H9 (cell line): ENCODE measurements at regions not wholly inside any gene's neighbourhood (a gene's known extent, or its start where the extent isn't known, plus 50 kb on each side); places are given as distances from the start of the nearest gene placed in this dataset.

Source experiments
- DNase-seq: peaks from one replicate; pipeline ENCODE4 v3.0.0-alpha.2; 2017
- H2AFZ ChIP-seq: one replicate; pipeline ENCODE4 v1.6.1; 2013; ENCODE audit warnings: mild to moderate bottlenecking, low read length, control low read depth, moderate library complexity
- H2AK5ac ChIP-seq: 2 replicates; pipeline ENCODE4 v1.6.1; 2013; ENCODE audit warnings: low read length, control low read depth, mixed read lengths; ENCODE audit not compliant: insufficient read length
- H2BK120ac ChIP-seq: one replicate; pipeline ENCODE4 v1.6.1; 2013; ENCODE audit warnings: low read depth, mild to moderate bottlenecking, low read length, control low read depth, inconsistent platforms; ENCODE audit not compliant: poor library complexity, severe bottlenecking
- H2BK12ac ChIP-seq: 2 replicates; pipeline ENCODE4 v1.6.1; 2013; ENCODE audit warnings: low read length, control low read depth, mixed read lengths, low read depth; ENCODE audit not compliant: insufficient read length
- H2BK15ac ChIP-seq: 2 replicates; pipeline ENCODE4 v1.6.1; 2013; ENCODE audit warnings: low read depth, low read length, control low read depth
- H2BK20ac ChIP-seq: one replicate; pipeline ENCODE4 v1.6.1; 2013; ENCODE audit warnings: low read depth, mild to moderate bottlenecking, low read length, control low read depth, inconsistent platforms; ENCODE audit not compliant: poor library complexity, severe bottlenecking
- H2BK5ac ChIP-seq: 2 replicates; pipeline ENCODE4 v1.6.1; 2013; ENCODE audit warnings: low read length, control low read depth, mixed read lengths; ENCODE audit not compliant: insufficient read length
- H3K14ac ChIP-seq: 2 replicates; pipeline ENCODE4 v1.6.1; 2013; ENCODE audit warnings: low read length, control low read depth; ENCODE audit not compliant: insufficient read depth
- H3K18ac ChIP-seq: 2 replicates; pipeline ENCODE4 v1.6.1; 2013; ENCODE audit warnings: low read depth, mild to moderate bottlenecking, mixed read lengths, low read length, control low read depth; ENCODE audit not compliant: insufficient read length
- H3K23ac ChIP-seq: 2 replicates; pipeline ENCODE4 v1.6.1; 2013; ENCODE audit warnings: low read length, control low read depth, mixed read lengths, low read depth; ENCODE audit not compliant: insufficient read length
- H3K23me2 ChIP-seq: 2 replicates; pipeline ENCODE4 v1.6.1; 2013; ENCODE audit warnings: low read depth, mild to moderate bottlenecking, mixed read lengths, low read length, control low read depth; ENCODE audit not compliant: insufficient read length, poor library complexity, severe bottlenecking
- H3K27ac ChIP-seq: 2 replicates; pipeline ENCODE4 v1.5.1; 2013; ENCODE audit warnings: low read length, control low read depth, mixed read lengths, low read depth; ENCODE audit not compliant: insufficient read length
- H3K27me3 ChIP-seq: 2 replicates; pipeline ENCODE4 v1.6.1; 2013; ENCODE audit warnings: low read length, control low read depth, inconsistent platforms; ENCODE audit not compliant: insufficient read depth
- H3K4ac ChIP-seq: 2 replicates; pipeline ENCODE4 v1.6.1; 2013; ENCODE audit warnings: low read depth, mild to moderate bottlenecking, control low read depth, inconsistent platforms, low read length, moderate library complexity
- H3K4me1 ChIP-seq: 2 replicates; pipeline ENCODE4 v1.6.1; 2013; ENCODE audit warnings: low read length, control low read depth, inconsistent platforms; ENCODE audit not compliant: insufficient read depth
- H3K4me2 ChIP-seq: 2 replicates; pipeline ENCODE4 v1.6.1; 2013; ENCODE audit warnings: low read length, control low read depth, mixed read lengths; ENCODE audit not compliant: insufficient read length, insufficient read depth
- H3K56ac ChIP-seq: 2 replicates; pipeline ENCODE4 v1.6.1; 2013; ENCODE audit warnings: low read depth, mild to moderate bottlenecking, mixed read lengths, low read length, control low read depth; ENCODE audit not compliant: insufficient read length
- H3K79me1 ChIP-seq: 2 replicates; pipeline ENCODE4 v1.6.1; 2013; ENCODE audit warnings: low read depth, mild to moderate bottlenecking, moderate library complexity, low read length, control low read depth, inconsistent platforms; ENCODE audit not compliant: insufficient read depth, poor library complexity, severe bottlenecking
- H3K79me2 ChIP-seq: 2 replicates; pipeline ENCODE4 v1.6.1; 2013; ENCODE audit warnings: low read length, control low read depth, inconsistent platforms; ENCODE audit not compliant: insufficient read depth
- H3K9ac ChIP-seq: 2 replicates; pipeline ENCODE4 v1.6.1; 2013; ENCODE audit warnings: low read length, control low read depth, mixed read lengths; ENCODE audit not compliant: insufficient read length; ENCODE audit errors: extremely low read depth
- H3K9me3 ChIP-seq: one replicate; pipeline ENCODE4 v1.6.1; 2013; ENCODE audit warnings: low read depth, low read length, inconsistent platforms; ENCODE audit not compliant: control insufficient read depth
- H3T11ph ChIP-seq: one replicate; pipeline ENCODE4 v1.6.1; 2013; ENCODE audit warnings: mild to moderate bottlenecking, low read length, control low read depth, inconsistent platforms
- H4K20me1 ChIP-seq: one replicate; pipeline ENCODE4 v1.6.1; 2013; ENCODE audit not compliant: control insufficient read depth, insufficient read length, insufficient read depth
- H4K5ac ChIP-seq: 2 replicates; pipeline ENCODE4 v1.6.1; 2013; ENCODE audit warnings: low read depth, mild to moderate bottlenecking, mixed read lengths, low read length, control low read depth; ENCODE audit not compliant: insufficient read length
- H4K8ac ChIP-seq: replicated peaks from 2 replicates; pipeline ENCODE4 v1.6.1; 2013; ENCODE audit warnings: low read length, control low read depth, mixed read lengths, low read depth; ENCODE audit not compliant: insufficient read length
- H4K91ac ChIP-seq: 2 replicates; pipeline ENCODE4 v1.6.1; 2013; ENCODE audit warnings: low read depth, mild to moderate bottlenecking, moderate library complexity, mixed read lengths, low read length, control low read depth; ENCODE audit not compliant: insufficient read length
- H3K27ac Mint-ChIP-seq, 3 experiments: 2 replicates in 2 of 3; 3 replicates in 1 of 3; pipeline ENCODE4 v1.8.0; 2020 to 2021; ENCODE audit warnings: mixed read lengths in 3 of 3, mild to moderate bottlenecking in 1 of 3, moderate library complexity in 1 of 3
- H3K27me3 Mint-ChIP-seq: 2 replicates; pipeline ENCODE4 v1.8.0; 2021; ENCODE audit warnings: low read depth, mild to moderate bottlenecking, moderate library complexity, mixed read lengths
- H3K36me3 Mint-ChIP-seq, 3 experiments: 2 replicates in 2 of 3; 3 replicates in 1 of 3; pipeline ENCODE4 v1.8.0; 2020 to 2021; ENCODE audit warnings: low read depth in 3 of 3, mixed read lengths in 3 of 3; ENCODE audit not compliant: insufficient read depth in 1 of 3
- H3K4me1 Mint-ChIP-seq, 2 experiments: 2 replicates each; pipeline ENCODE4 v1.8.0; 2020; ENCODE audit warnings: mixed read lengths in 2 of 2
- H3K4me3 Mint-ChIP-seq, 2 experiments: 2 replicates in 1 of 2; 3 replicates in 1 of 2; pipeline ENCODE4 v1.8.0; 2020 to 2021; ENCODE audit warnings: mild to moderate bottlenecking in 2 of 2, mixed read lengths in 2 of 2, moderate library complexity in 1 of 2
- H3K9me3 Mint-ChIP-seq, 2 experiments: 2 replicates in 1 of 2; 3 replicates in 1 of 2; pipeline ENCODE4 v1.8.0; 2020; ENCODE audit warnings: mild to moderate bottlenecking in 2 of 2, mixed read lengths in 2 of 2, moderate library complexity in 1 of 2
- WGBS: extraction: QIAGEN DNeasy Blood & Tissue Kit; methylation state at CpG from one replicate; pipeline ENCODE4 v1.1.7; 2013; ENCODE audit warnings: missing lambda C conversion rate, low lambda C conversion rate, mixed read lengths; ENCODE audit not compliant: insufficient read length; ENCODE audit errors: extremely low coverage; 5-methylcytosine and 5-hydroxymethylcytosine counted together
- TF ChIP-seq, protein P1 (sequence below): fragments of 200-600 bp; sonication (generic); conservative IDR thresholded peaks from 3 replicates; pipeline ENCODE4 v1.8.0; 2021; ENCODE audit warnings: antibody characterized with exemption, mild to moderate bottlenecking

DNA sequence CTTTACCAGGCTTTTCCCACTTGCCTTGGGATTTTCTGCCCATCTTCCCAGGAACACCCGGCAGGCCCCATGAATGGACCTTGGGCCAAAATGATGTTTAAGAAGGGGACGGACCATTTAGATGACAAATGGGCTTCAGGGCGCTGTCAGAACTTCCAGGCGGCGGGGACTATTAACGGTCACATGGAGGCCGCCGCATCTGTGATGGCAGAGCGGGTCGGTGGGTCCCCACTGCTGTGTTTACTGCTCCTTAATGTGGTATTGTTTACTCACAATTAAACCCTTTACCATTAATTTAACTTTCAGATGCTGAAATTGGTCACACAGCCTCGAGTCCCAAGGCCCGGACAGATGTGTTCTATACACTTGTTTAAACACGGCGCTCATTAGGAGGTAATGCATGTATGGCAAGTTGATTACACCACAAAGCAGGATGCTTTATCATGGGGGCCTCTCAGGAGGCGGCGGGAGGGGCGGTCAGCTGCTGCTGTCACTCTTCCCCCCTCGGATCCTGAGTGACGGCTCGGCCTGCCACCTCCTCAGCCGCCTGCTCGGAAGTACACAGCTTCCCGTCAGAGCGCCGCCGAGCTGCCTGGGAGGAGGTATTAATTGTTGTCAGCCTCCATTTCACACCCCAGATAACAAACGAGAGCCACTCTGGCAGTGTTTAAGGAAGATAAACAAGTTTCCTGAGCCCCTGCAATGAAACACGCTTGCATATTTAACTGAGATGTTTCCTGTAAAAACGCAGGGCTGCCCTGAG lies 83.9 kb upstream of the IRX3 start:
- WGBS = no CpG with 5 or more reads among the region's 29 CpGs
- Histone ChIP-seq H3K4ac (no peak overlapping the region), H3K9ac (no peak overlapping the region), H3K79me1 (no peaks in the 10 kb centered on the region), H4K20me1 (no peaks in the 10 kb centered on the region), H2AK5ac (no peak overlapping the region), H3K18ac (no peak overlapping the region), H2BK20ac (no peak overlapping the region), H3K79me2 (no peaks in the 10 kb centered on the region), H3K4me2 (no peak overlapping the region), H2BK12ac (no peak overlapping the region), H2BK120ac (no peak overlapping the region), H4K91ac (no peak overlapping the region), H2BK5ac (no peak overlapping the region), H4K8ac (no peak overlapping the region), H3K14ac (no peak overlapping the region), H3K4me1 (no peaks in the 10 kb centered on the region), H3K9me3 (no peaks in the 10 kb centered on the region), H3K23ac (no peak overlapping the region), H4K5ac (no peak overlapping the region), H3K23me2 (no peaks in the 10 kb centered on the region), H2AFZ (no peak overlapping the region), H2BK15ac (no peak overlapping the region), H3T11ph (no peak overlapping the region), H3K27me3 (no peaks in the 10 kb centered on the region), H3K56ac (no peak overlapping the region), H3K27ac (no peak overlapping the region)
- Mint-ChIP-seq H3K4me1 (peaks cover 10 to 21% of the 10 kb centered on the region in 2 experiments), H3K27me3 (peaks cover 8% of the 10 kb centered on the region), H3K4me3 (no peak overlapping the region; a peak in 1 of 5 replicates), H3K36me3 (no peaks in the 10 kb centered on the region), H3K9me3 (no peaks in the 10 kb centered on the region), H3K27ac (no peak overlapping the region)
- DNase-seq = peak; percentile 39
- TF ChIP-seq, protein P1, sequence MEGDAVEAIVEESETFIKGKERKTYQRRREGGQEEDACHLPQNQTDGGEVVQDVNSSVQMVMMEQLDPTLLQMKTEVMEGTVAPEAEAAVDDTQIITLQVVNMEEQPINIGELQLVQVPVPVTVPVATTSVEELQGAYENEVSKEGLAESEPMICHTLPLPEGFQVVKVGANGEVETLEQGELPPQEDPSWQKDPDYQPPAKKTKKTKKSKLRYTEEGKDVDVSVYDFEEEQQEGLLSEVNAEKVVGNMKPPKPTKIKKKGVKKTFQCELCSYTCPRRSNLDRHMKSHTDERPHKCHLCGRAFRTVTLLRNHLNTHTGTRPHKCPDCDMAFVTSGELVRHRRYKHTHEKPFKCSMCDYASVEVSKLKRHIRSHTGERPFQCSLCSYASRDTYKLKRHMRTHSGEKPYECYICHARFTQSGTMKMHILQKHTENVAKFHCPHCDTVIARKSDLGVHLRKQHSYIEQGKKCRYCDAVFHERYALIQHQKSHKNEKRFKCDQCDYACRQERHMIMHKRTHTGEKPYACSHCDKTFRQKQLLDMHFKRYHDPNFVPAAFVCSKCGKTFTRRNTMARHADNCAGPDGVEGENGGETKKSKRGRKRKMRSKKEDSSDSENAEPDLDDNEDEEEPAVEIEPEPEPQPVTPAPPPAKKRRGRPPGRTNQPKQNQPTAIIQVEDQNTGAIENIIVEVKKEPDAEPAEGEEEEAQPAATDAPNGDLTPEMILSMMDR = no peak
